ENCODE measurements at regions not wholly inside any gene's neighbourhood (a gene's known extent, or its start where the extent isn't known, plus 50 kb on each side); places are given as distances from the start of the nearest gene placed in this dataset.

GRCh38 chr4:152149745-152150144 is 386.1 kb downstream of the FBXW7 start:
- Histone ChIP-seq H2BK5ac (ENCODE audit: insufficient read length, low read length) (no peak overlapping the region), H3K27ac (ENCODE audit: insufficient read length, low read depth, low read length) (no peak overlapping the region), H3K4me1 (ENCODE audit: insufficient read depth, low read length) (no peaks in the 10 kb centered on the region), H2AK5ac (ENCODE audit: insufficient read length, low read length) (no peak overlapping the region), H3K79me1 (ENCODE audit: insufficient read depth, low read depth, low read length, poor library complexity, severe bottlenecking) (no peaks in the 10 kb centered on the region), H3K27me3 (ENCODE audit: insufficient read depth, low read length) (no peaks in the 10 kb centered on the region), H3K18ac (ENCODE audit: insufficient read length, low read depth, low read length) (no peak overlapping the region), H3K9me3 (ENCODE audit: control insufficient read depth, low read depth, low read length) (no peaks in the 10 kb centered on the region), H3K4ac (ENCODE audit: low read depth, low read length) (no peak overlapping the region), H2BK12ac (ENCODE audit: insufficient read length, low read depth, low read length) (no peak overlapping the region), H4K8ac (replicated peaks; ENCODE audit: insufficient read length, low read depth, low read length) (no peak overlapping the region), H2BK120ac (ENCODE audit: low read depth, low read length, poor library complexity, severe bottlenecking) (no peak overlapping the region), H3K14ac (ENCODE audit: insufficient read depth, low read length) (no peak overlapping the region), H2BK20ac (ENCODE audit: low read depth, low read length, poor library complexity, severe bottlenecking) (no peak overlapping the region), H3K23ac (ENCODE audit: insufficient read length, low read depth, low read length) (no peak overlapping the region), H4K20me1 (ENCODE audit: control insufficient read depth, insufficient read depth, insufficient read length) (no peaks in the 10 kb centered on the region), H3K56ac (ENCODE audit: insufficient read length, low read depth, low read length) (no peak overlapping the region), H4K91ac (ENCODE audit: insufficient read length, low read depth, low read length) (no peak overlapping the region), H3K9ac (ENCODE audit: extremely low read depth, insufficient read length, low read length) (no peak overlapping the region), H3K79me2 (ENCODE audit: insufficient read depth, low read length) (no peaks in the 10 kb centered on the region), H2AFZ (ENCODE audit: low read length) (no peak overlapping the region), H3K23me2 (ENCODE audit: insufficient read length, low read depth, low read length, poor library complexity, severe bottlenecking) (no peaks in the 10 kb centered on the region), H2BK15ac (ENCODE audit: low read depth, low read length) (no peak overlapping the region), H3T11ph (ENCODE audit: low read length) (no peak overlapping the region), H3K4me2 (ENCODE audit: insufficient read depth, insufficient read length, low read length) (no peak overlapping the region), H4K5ac (ENCODE audit: insufficient read length, low read depth, low read length) (no peak overlapping the region)
- Mint-ChIP-seq H3K4me1 (no peaks in the 10 kb centered on the region), H3K27ac (no peak overlapping the region), H3K36me3 (ENCODE audit: insufficient read depth in 1 of 3, low read depth in 3 of 3) (peaks cover 13 to 33% (median 17%) of the 10 kb centered on the region in 3 experiments), H3K4me3 (no peak overlapping the region), H3K27me3 (ENCODE audit: low read depth) (peaks cover 5% of the 10 kb centered on the region; the same call in 1 of the 2 replicates), H3K9me3 (peaks cover 32 to 33% of the 10 kb centered on the region in 2 experiments)
- WGBS (ENCODE audit: extremely low coverage, insufficient read length, low lambda C conversion rate): no CpG with 5 or more reads among the region's 3 CpGs
- no peak for DNase-seq
- TF ChIP-seq CTCF (conservative IDR thresholded peaks at IDR 0.05): no peak
